ENCODE measurements at regions not wholly inside any gene's neighbourhood (a gene's known extent, or its start where the extent isn't known, plus 50 kb on each side); places are given as distances from the start of the nearest gene placed in this dataset.

DNA sequence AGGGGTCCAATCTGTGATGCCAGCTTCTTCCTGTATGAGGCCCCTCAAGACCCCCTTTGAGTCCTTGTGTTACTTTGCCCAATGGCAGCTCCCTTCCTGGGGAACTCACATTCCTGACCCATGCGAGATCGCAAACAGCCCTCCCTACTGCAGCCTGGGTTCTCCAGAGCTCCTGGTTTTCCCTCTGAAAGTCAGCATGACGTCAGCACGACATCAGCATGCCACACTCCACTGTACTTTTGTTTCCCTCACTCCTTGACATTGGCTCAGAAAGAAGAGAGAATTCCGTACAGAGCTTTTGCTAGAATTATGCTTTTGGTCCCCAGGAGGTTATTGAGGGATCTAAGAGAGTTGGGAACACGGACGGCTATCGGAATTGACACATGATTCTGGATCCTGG is 168.1 kb upstream of the PIRT start (continued):
- TF ChIP-seq FOXA2 (IDR thresholded peaks at IDR 0.05) (no peak), GABPA (IDR thresholded peaks at IDR 0.05 in 1 of 2, conservative IDR thresholded peaks at IDR 0.05 in 1 of 2) (no peak), YY1 (IDR thresholded peaks at IDR 0.05) (no peak), SP1 (IDR thresholded peaks at IDR 0.05) (no peak)
- TF ChIP-seq, protein P1, sequence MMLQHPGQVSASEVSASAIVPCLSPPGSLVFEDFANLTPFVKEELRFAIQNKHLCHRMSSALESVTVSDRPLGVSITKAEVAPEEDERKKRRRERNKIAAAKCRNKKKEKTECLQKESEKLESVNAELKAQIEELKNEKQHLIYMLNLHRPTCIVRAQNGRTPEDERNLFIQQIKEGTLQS (IDR thresholded peaks at IDR 0.05), result no peak

DNA sequence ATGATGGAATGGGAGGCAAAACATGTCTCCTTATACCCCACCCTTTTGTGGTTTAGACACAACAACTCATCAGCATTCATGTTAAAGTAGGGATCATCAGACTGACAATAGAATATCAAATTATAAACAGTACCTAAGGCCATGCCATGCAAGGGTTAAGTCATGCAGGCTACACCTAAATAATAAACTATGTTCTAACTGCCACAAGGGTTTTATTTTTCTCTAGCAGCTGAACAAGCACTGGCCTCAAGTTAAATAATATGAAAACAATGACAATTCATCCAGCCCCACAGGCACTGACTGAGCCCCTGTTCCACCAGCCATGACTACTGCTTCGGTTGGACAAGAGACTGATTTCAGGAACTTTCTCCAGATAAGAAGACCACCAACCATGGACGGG is 164.5 kb upstream of the PIRT start:
- H3K9ac ChIP-seq (ENCODE audit: low read depth in 1 of 2, low read length in 2 of 2), result no peak overlapping the region
- H3K27me3 ChIP-seq (ENCODE audit: control insufficient read depth in 4 of 4, insufficient read depth in 4 of 4, low read length in 3 of 4), result peaks cover 0 to 6% (median 3%) of the 10 kb centered on the region in 4 donors
- no peak overlapping the region for H3K4me3 ChIP-seq (ENCODE audit: low read depth in 1 of 3, low read length in 3 of 3)
- H3K4me1 ChIP-seq (ENCODE audit: control insufficient read depth in 4 of 4, insufficient read depth in 4 of 4, low read length in 3 of 4), result no peaks in the 10 kb centered on the region
- TF ChIP-seq, protein P2, sequence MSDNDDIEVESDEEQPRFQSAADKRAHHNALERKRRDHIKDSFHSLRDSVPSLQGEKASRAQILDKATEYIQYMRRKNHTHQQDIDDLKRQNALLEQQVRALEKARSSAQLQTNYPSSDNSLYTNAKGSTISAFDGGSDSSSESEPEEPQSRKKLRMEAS (IDR thresholded peaks at IDR 0.05), result no peak
- no peak for TF ChIP-seq NR2F2 (IDR thresholded peaks at IDR 0.05)
- WGBS, result 58% methylated on average over 2 of the region's 2 CpGs
- no peak for DNase-seq (ENCODE audit: low spot score)
- no peaks in the 10 kb centered on the region for H3K36me3 ChIP-seq (ENCODE audit: control insufficient read depth in 4 of 4, insufficient read depth in 3 of 4, low read depth in 1 of 4, low read length in 3 of 4)
- H3K27ac ChIP-seq (ENCODE audit: low read depth in 1 of 2, low read length in 2 of 2), result no peak overlapping the region
- no peaks in the 10 kb centered on the region for H3K9me3 ChIP-seq (ENCODE audit: control insufficient read depth in 4 of 4, low read length in 3 of 4)

DNA sequence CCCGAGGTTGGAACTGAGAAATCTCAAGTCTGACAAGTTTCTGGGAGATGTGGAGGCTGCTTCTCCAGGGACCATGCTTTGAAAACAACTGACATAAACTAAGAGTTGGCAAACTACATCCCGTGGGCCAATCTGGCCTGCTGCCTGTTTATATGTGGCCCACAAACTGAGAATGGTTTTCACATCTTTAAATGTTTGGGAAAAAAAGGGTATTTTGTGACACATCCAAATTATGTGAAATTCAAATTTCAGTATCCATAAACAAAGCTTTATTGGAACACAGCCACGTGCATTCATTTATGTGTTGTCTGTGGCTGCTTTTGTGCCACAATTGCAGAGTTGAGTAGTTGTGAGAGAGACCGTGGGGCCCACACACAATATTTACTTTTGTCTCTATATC is 163.8 kb upstream of the PIRT start:
- 50% methylated on average over 4 of the region's 4 CpGs for WGBS

More for the DNA sequence above, 163.8 kb upstream of the PIRT start:
- H3K9me3 ChIP-seq (ENCODE audit: control insufficient read depth in 4 of 4, low read length in 3 of 4), result no peaks in the 10 kb centered on the region
- no peak overlapping the region for H3K27ac ChIP-seq (ENCODE audit: low read depth in 1 of 2, low read length in 2 of 2)
- H3K27me3 ChIP-seq (ENCODE audit: control insufficient read depth in 4 of 4, insufficient read depth in 4 of 4, low read length in 3 of 4), result peaks cover 0 to 6% (median 3%) of the 10 kb centered on the region in 4 donors
- H3K9ac ChIP-seq (ENCODE audit: low read depth in 1 of 2, low read length in 2 of 2), result no peak overlapping the region
- TF ChIP-seq, protein P1 (IDR thresholded peaks at IDR 0.05), result no peak
- TF ChIP-seq YY1 (IDR thresholded peaks at IDR 0.05) (no peak), FOXA1 (IDR thresholded peaks at IDR 0.05) (no peak), EGR1 (IDR thresholded peaks at IDR 0.05; ENCODE audit: low read depth in 2 of 2) (no peak), FOXA2 (IDR thresholded peaks at IDR 0.05) (no peak), HNF4G (IDR thresholded peaks at IDR 0.05) (no peak), RXRA (IDR thresholded peaks at IDR 0.05) (no peak), TAF1 (conservative IDR thresholded peaks at IDR 0.05) (no peak), NR2F2 (IDR thresholded peaks at IDR 0.05) (no peak), JUND (IDR thresholded peaks at IDR 0.05) (no peak), SP1 (IDR thresholded peaks at IDR 0.05) (no peak), GABPA (IDR thresholded peaks at IDR 0.05 in 1 of 2, conservative IDR thresholded peaks at IDR 0.05 in 1 of 2) (no peak), RAD21 (IDR thresholded peaks at IDR 0.05) (no peak), HNF4A (conservative IDR thresholded peaks at IDR 0.05) (no peak)
- TF ChIP-seq, protein P2 (IDR thresholded peaks at IDR 0.05), result no peak
- TF ChIP-seq, protein P3, sequence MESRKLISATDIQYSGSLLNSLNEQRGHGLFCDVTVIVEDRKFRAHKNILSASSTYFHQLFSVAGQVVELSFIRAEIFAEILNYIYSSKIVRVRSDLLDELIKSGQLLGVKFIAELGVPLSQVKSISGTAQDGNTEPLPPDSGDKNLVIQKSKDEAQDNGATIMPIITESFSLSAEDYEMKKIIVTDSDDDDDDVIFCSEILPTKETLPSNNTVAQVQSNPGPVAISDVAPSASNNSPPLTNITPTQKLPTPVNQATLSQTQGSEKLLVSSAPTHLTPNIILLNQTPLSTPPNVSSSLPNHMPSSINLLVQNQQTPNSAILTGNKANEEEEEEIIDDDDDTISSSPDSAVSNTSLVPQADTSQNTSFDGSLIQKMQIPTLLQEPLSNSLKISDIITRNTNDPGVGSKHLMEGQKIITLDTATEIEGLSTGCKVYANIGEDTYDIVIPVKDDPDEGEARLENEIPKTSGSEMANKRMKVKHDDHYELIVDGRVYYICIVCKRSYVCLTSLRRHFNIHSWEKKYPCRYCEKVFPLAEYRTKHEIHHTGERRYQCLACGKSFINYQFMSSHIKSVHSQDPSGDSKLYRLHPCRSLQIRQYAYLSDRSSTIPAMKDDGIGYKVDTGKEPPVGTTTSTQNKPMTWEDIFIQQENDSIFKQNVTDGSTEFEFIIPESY (IDR thresholded peaks at IDR 0.05), result no peak
- TF ChIP-seq, protein P4, sequence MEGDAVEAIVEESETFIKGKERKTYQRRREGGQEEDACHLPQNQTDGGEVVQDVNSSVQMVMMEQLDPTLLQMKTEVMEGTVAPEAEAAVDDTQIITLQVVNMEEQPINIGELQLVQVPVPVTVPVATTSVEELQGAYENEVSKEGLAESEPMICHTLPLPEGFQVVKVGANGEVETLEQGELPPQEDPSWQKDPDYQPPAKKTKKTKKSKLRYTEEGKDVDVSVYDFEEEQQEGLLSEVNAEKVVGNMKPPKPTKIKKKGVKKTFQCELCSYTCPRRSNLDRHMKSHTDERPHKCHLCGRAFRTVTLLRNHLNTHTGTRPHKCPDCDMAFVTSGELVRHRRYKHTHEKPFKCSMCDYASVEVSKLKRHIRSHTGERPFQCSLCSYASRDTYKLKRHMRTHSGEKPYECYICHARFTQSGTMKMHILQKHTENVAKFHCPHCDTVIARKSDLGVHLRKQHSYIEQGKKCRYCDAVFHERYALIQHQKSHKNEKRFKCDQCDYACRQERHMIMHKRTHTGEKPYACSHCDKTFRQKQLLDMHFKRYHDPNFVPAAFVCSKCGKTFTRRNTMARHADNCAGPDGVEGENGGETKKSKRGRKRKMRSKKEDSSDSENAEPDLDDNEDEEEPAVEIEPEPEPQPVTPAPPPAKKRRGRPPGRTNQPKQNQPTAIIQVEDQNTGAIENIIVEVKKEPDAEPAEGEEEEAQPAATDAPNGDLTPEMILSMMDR (IDR thresholded peaks at IDR 0.05; ENCODE audit: low read depth, low read length, missing input control), result no peak
- TF ChIP-seq, protein P5, sequence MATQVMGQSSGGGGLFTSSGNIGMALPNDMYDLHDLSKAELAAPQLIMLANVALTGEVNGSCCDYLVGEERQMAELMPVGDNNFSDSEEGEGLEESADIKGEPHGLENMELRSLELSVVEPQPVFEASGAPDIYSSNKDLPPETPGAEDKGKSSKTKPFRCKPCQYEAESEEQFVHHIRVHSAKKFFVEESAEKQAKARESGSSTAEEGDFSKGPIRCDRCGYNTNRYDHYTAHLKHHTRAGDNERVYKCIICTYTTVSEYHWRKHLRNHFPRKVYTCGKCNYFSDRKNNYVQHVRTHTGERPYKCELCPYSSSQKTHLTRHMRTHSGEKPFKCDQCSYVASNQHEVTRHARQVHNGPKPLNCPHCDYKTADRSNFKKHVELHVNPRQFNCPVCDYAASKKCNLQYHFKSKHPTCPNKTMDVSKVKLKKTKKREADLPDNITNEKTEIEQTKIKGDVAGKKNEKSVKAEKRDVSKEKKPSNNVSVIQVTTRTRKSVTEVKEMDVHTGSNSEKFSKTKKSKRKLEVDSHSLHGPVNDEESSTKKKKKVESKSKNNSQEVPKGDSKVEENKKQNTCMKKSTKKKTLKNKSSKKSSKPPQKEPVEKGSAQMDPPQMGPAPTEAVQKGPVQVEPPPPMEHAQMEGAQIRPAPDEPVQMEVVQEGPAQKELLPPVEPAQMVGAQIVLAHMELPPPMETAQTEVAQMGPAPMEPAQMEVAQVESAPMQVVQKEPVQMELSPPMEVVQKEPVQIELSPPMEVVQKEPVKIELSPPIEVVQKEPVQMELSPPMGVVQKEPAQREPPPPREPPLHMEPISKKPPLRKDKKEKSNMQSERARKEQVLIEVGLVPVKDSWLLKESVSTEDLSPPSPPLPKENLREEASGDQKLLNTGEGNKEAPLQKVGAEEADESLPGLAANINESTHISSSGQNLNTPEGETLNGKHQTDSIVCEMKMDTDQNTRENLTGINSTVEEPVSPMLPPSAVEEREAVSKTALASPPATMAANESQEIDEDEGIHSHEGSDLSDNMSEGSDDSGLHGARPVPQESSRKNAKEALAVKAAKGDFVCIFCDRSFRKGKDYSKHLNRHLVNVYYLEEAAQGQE (IDR thresholded peaks at IDR 0.05), result no peak
- no peak for DNase-seq (ENCODE audit: low spot score)
- H3K36me3 ChIP-seq (ENCODE audit: control insufficient read depth in 4 of 4, insufficient read depth in 3 of 4, low read depth in 1 of 4, low read length in 3 of 4), result no peaks in the 10 kb centered on the region
- no peaks in the 10 kb centered on the region for H3K4me1 ChIP-seq (ENCODE audit: control insufficient read depth in 4 of 4, insufficient read depth in 4 of 4, low read length in 3 of 4)
- H3K4me3 ChIP-seq (ENCODE audit: low read depth in 1 of 3, low read length in 3 of 3), result no peak overlapping the region
